ENCODE measurements at regions not wholly inside any gene's neighbourhood (a gene's known extent, or its start where the extent isn't known, plus 50 kb on each side); places are given as distances from the start of the nearest gene placed in this dataset.

GRCh38 chr2:104416339-104417000 is 437.4 kb upstream of the POU3F3 start:
- no peak overlapping the region for H3K4me2 ChIP-seq (ENCODE audit: insufficient read depth, low read length)
- H3K79me2 ChIP-seq (ENCODE audit: insufficient read depth, low read length) = no peaks in the 10 kb centered on the region
- TF ChIP-seq, protein P1, sequence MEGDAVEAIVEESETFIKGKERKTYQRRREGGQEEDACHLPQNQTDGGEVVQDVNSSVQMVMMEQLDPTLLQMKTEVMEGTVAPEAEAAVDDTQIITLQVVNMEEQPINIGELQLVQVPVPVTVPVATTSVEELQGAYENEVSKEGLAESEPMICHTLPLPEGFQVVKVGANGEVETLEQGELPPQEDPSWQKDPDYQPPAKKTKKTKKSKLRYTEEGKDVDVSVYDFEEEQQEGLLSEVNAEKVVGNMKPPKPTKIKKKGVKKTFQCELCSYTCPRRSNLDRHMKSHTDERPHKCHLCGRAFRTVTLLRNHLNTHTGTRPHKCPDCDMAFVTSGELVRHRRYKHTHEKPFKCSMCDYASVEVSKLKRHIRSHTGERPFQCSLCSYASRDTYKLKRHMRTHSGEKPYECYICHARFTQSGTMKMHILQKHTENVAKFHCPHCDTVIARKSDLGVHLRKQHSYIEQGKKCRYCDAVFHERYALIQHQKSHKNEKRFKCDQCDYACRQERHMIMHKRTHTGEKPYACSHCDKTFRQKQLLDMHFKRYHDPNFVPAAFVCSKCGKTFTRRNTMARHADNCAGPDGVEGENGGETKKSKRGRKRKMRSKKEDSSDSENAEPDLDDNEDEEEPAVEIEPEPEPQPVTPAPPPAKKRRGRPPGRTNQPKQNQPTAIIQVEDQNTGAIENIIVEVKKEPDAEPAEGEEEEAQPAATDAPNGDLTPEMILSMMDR (IDR thresholded peaks at IDR 0.05; ENCODE audit: extremely low read depth, low read depth, low read length) = no peak
- H2AFZ ChIP-seq (ENCODE audit: low read length) = no peak overlapping the region
- H3K4me1 ChIP-seq (ENCODE audit: insufficient read depth, low read length) = no peaks in the 10 kb centered on the region
- H3K4me3 ChIP-seq (ENCODE audit: insufficient read depth, low read length) = no peak overlapping the region
- DNase-seq (ENCODE audit: insufficient read length, low spot score, missing footprints) = no peak
- no peaks in the 10 kb centered on the region for H3K36me3 ChIP-seq (ENCODE audit: insufficient read depth, low read length)
- H3K27ac ChIP-seq (ENCODE audit: low read depth, low read length) = no peak overlapping the region
- H4K20me1 ChIP-seq (ENCODE audit: insufficient read depth, low read length) = no peaks in the 10 kb centered on the region
- no peaks in the 10 kb centered on the region for H3K27me3 ChIP-seq (ENCODE audit: insufficient read depth, low read length)
- no peaks in the 10 kb centered on the region for H3K9me3 ChIP-seq (ENCODE audit: low read depth, low read length)

DNA sequence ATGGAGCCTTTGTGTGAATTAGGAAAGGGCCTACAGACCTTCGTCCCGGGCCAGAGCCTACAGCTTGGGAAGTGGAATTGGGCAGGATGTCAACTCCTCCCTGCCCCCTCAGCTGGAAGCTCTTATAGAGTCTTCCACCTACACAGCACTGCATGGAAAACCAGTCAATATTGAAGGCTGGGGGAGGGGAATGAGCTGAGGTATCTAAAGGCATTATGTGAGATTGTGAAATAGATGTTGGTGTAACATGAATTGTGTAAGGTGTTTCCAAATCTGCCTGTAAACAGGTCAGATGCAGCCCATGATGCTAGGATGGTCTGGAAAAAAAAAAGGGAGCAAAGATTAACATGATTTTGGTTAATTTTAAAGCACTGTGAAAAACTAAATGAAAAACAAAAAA is 433.5 kb upstream of the POU3F3 start:
- Histone ChIP-seq H3K9me3 (ENCODE audit: low read depth, low read length) (no peaks in the 10 kb centered on the region), H3K4me2 (ENCODE audit: insufficient read depth, low read length) (no peak overlapping the region), H3K79me2 (ENCODE audit: insufficient read depth, low read length) (no peaks in the 10 kb centered on the region), H3K36me3 (ENCODE audit: insufficient read depth, low read length) (no peaks in the 10 kb centered on the region), H4K20me1 (ENCODE audit: insufficient read depth, low read length) (no peaks in the 10 kb centered on the region), H3K4me1 (ENCODE audit: insufficient read depth, low read length) (no peaks in the 10 kb centered on the region), H3K27ac (ENCODE audit: low read depth, low read length) (no peak overlapping the region), H3K4me3 (ENCODE audit: insufficient read depth, low read length) (no peak overlapping the region), H2AFZ (ENCODE audit: low read length) (no peak overlapping the region), H3K27me3 (ENCODE audit: insufficient read depth, low read length) (no peaks in the 10 kb centered on the region)
- DNase-seq (ENCODE audit: insufficient read length, low spot score, missing footprints) = no peak
- TF ChIP-seq, protein P1 (IDR thresholded peaks at IDR 0.05; ENCODE audit: extremely low read depth, low read depth, low read length) = no peak

GRCh38 chr2:104420953-104421352 is 433.0 kb upstream of the POU3F3 start:
- no peaks in the 10 kb centered on the region for H3K36me3 ChIP-seq (ENCODE audit: insufficient read depth, low read length)
- TF ChIP-seq, protein P1 (IDR thresholded peaks at IDR 0.05; ENCODE audit: extremely low read depth, low read depth, low read length) = no peak
- no peak for DNase-seq (ENCODE audit: insufficient read length, low spot score, missing footprints)
- no peaks in the 10 kb centered on the region for H3K4me1 ChIP-seq (ENCODE audit: insufficient read depth, low read length)
- H3K4me2 ChIP-seq (ENCODE audit: insufficient read depth, low read length) = no peak overlapping the region
- H3K9me3 ChIP-seq (ENCODE audit: low read depth, low read length) = no peaks in the 10 kb centered on the region
- H3K27me3 ChIP-seq (ENCODE audit: insufficient read depth, low read length) = no peaks in the 10 kb centered on the region
- no peak overlapping the region for H3K4me3 ChIP-seq (ENCODE audit: insufficient read depth, low read length)
- H2AFZ ChIP-seq (ENCODE audit: low read length) = no peak overlapping the region
- no peak overlapping the region for H3K27ac ChIP-seq (ENCODE audit: low read depth, low read length)
- no peaks in the 10 kb centered on the region for H4K20me1 ChIP-seq (ENCODE audit: insufficient read depth, low read length)
- H3K79me2 ChIP-seq (ENCODE audit: insufficient read depth, low read length) = no peaks in the 10 kb centered on the region

DNA sequence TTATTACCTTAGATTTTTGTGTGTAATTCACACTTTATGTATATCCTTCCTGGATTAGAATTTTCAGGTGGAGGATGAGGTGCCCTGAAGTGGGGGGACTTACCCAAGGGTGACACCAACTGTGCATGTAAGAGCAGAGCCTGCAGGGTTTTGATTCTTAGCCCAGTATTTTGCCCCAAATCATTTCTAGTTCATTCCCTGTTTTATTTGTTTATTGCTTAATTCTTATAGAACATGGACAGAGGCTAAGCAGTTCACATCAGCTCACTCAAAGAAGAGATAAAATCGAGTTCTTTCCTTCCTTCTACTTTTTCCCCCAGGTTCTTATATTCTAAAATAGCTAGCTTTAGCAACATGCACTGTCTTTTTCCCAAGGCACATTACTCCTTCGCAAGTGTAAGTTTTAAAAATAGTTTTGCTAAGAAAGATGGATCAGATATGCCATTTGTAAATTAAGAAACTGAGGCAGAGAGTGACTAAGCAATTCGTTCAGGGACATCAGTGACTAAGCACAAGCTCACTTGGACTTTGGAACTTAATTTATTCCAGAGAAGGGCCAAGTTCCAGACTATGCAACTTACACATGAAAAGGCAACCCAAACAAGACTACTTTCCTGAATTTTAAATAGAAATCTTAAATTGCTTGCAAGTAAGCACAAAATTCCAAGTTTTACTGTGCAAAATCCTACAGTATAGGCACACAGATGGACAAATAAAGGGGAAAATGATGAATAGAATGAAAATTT is 427.9 kb upstream of the POU3F3 start:
- no peaks in the 10 kb centered on the region for H3K4me1 ChIP-seq (ENCODE audit: insufficient read depth, low read length)
- no peak overlapping the region for H2AFZ ChIP-seq (ENCODE audit: low read length)
- TF ChIP-seq, protein P1 (IDR thresholded peaks at IDR 0.05; ENCODE audit: extremely low read depth, low read depth, low read length) = no peak
- no peaks in the 10 kb centered on the region for H3K27me3 ChIP-seq (ENCODE audit: insufficient read depth, low read length)
- no peaks in the 10 kb centered on the region for H3K36me3 ChIP-seq (ENCODE audit: insufficient read depth, low read length)
- H3K9me3 ChIP-seq (ENCODE audit: low read depth, low read length) = no peaks in the 10 kb centered on the region
- no peak overlapping the region for H3K4me2 ChIP-seq (ENCODE audit: insufficient read depth, low read length)
- no peak overlapping the region for H3K27ac ChIP-seq (ENCODE audit: low read depth, low read length)
- no peaks in the 10 kb centered on the region for H4K20me1 ChIP-seq (ENCODE audit: insufficient read depth, low read length)
- H3K4me3 ChIP-seq (ENCODE audit: insufficient read depth, low read length) = no peak overlapping the region
- no peak for DNase-seq (ENCODE audit: insufficient read length, low spot score, missing footprints)
- no peaks in the 10 kb centered on the region for H3K79me2 ChIP-seq (ENCODE audit: insufficient read depth, low read length)
